GM23338 (cell line): ENCODE measurements at regions not wholly inside any gene's neighbourhood (a gene's known extent, or its start where the extent isn't known, plus 50 kb on each side); places are given as distances from the start of the nearest gene placed in this dataset.

Experiments
- ATAC-seq: fragments of 200-7000 bp; cut with Tn5 transposase; 3 replicates; pipeline ENCODE4 v1.9.1; 2020
- DNase-seq: peaks from one replicate; pipeline ENCODE4 v3.0.0-alpha.2; 2015; ENCODE audit warnings: low spot score
- H2AFZ ChIP-seq: fragments of 200-600 bp; sonication (generic); 2 replicates; pipeline ENCODE4 v1.8.0; 2016; ENCODE audit warnings: antibody characterized with exemption, mild to moderate bottlenecking, moderate library complexity
- H3F3A ChIP-seq: fragments of 200-600 bp; sonication (generic); replicated peaks from 2 replicates; pipeline ENCODE4 v1.8.0; 2017; ENCODE audit warnings: antibody characterized with exemption, mixed run types, low read depth
- H3K27ac ChIP-seq: fragments of 200-600 bp; sonication (generic); 2 replicates; pipeline ENCODE4 v1.6.1; 2016; ENCODE audit warnings: low read depth
- H3K27me3 ChIP-seq: fragments of 200-600 bp; sonication (generic); 2 replicates; pipeline ENCODE4 v1.8.0; 2016; ENCODE audit warnings: mild to moderate bottlenecking, mixed run types, moderate library complexity; ENCODE audit not compliant: insufficient read depth
- H3K36me3 ChIP-seq: fragments of 200-600 bp; sonication (generic); 2 replicates; pipeline ENCODE4 v1.8.0; 2016; ENCODE audit warnings: mild to moderate bottlenecking; ENCODE audit not compliant: insufficient read depth
- H3K4me1 ChIP-seq: fragments of 200-600 bp; sonication (generic); 2 replicates; pipeline ENCODE4 v1.8.0; 2016; ENCODE audit warnings: mild to moderate bottlenecking, moderate library complexity; ENCODE audit not compliant: insufficient read depth
- H3K4me2 ChIP-seq: fragments of 200-600 bp; sonication (generic); 2 replicates; pipeline ENCODE4 v1.7.1; 2017; ENCODE audit warnings: mixed run types
- H3K4me3 ChIP-seq: fragments of 200-600 bp; sonication (generic); 2 replicates; pipeline ENCODE4 v1.6.1; 2016; ENCODE audit warnings: mixed run types
- H3K79me2 ChIP-seq: fragments of 200-600 bp; sonication (generic); replicated peaks from 2 replicates; pipeline ENCODE4 v1.8.0; 2017; ENCODE audit warnings: mild to moderate bottlenecking; ENCODE audit not compliant: insufficient read depth
- H3K9me2 ChIP-seq: fragments of 200-600 bp; sonication (generic); 2 replicates; pipeline ENCODE4 v1.8.0; 2017; ENCODE audit not compliant: insufficient read depth
- H4K20me1 ChIP-seq: fragments of 200-600 bp; sonication (generic); replicated peaks from 2 replicates; pipeline ENCODE4 v1.8.0; 2017; ENCODE audit warnings: mild to moderate bottlenecking; ENCODE audit not compliant: insufficient read depth
- H3K27ac Mint-ChIP-seq: 2 replicates; pipeline ENCODE4 v1.8.0; 2020; ENCODE audit warnings: inconsistent platforms, mild to moderate bottlenecking, moderate library complexity, mixed read lengths
- H3K27me3 Mint-ChIP-seq: 3 replicates; pipeline ENCODE4 v1.8.0; 2022; ENCODE audit warnings: low read depth, mild to moderate bottlenecking, moderate library complexity, mixed read lengths, inconsistent platforms; ENCODE audit not compliant: insufficient read depth, poor library complexity
- H3K36me3 Mint-ChIP-seq: 3 replicates; pipeline ENCODE4 v1.8.0; 2021; ENCODE audit warnings: low read depth, mild to moderate bottlenecking, inconsistent platforms, moderate library complexity, mixed read lengths
- H3K4me1 Mint-ChIP-seq: 3 replicates; pipeline ENCODE4 v1.8.0; 2020; ENCODE audit warnings: mild to moderate bottlenecking, inconsistent platforms, mixed read lengths
- H3K4me3 Mint-ChIP-seq: 3 replicates; pipeline ENCODE4 v1.8.0; 2021; ENCODE audit warnings: moderate library complexity, mild to moderate bottlenecking, inconsistent platforms, mixed read lengths
- H3K9me3 Mint-ChIP-seq: 3 replicates; pipeline ENCODE4 v1.8.0; 2020; ENCODE audit warnings: moderate library complexity, mild to moderate bottlenecking, inconsistent platforms, mixed read lengths
- ETS1 ChIP-seq: IDR thresholded peaks from 2 replicates; pipeline ENCODE4 v1.6.1; 2016; ENCODE audit warnings: antibody characterized with exemption
- TF ChIP-seq, protein P1 (sequence below): fragments of 250-450 bp; sonication (Bioruptor Pico); IDR thresholded peaks from 2 replicates; pipeline ENCODE4 v1.5.0; 2020; ENCODE audit warnings: mild to moderate bottlenecking, moderate library complexity
- TF ChIP-seq, protein P2 (sequence below): IDR thresholded peaks from one replicate; pipeline ENCODE4 v1.6.1; 2018; ENCODE audit warnings: antibody characterized with exemption; ENCODE audit not compliant: unreplicated experiment
- TF ChIP-seq, protein P3 (sequence below), 2 experiments: fragments of 200-600 bp in 1 of 2; sonication (generic) in 1 of 2; conservative IDR thresholded peaks; 2 replicates each; pipeline versions ENCODE4 v1.5.1 to v1.6.1; 2016 to 2017; ENCODE audit warnings: antibody characterized with exemption in 2 of 2, low read depth in 2 of 2, mild to moderate bottlenecking in 2 of 2, moderate library complexity in 1 of 2

- TF ChIP-seq, protein P1, sequence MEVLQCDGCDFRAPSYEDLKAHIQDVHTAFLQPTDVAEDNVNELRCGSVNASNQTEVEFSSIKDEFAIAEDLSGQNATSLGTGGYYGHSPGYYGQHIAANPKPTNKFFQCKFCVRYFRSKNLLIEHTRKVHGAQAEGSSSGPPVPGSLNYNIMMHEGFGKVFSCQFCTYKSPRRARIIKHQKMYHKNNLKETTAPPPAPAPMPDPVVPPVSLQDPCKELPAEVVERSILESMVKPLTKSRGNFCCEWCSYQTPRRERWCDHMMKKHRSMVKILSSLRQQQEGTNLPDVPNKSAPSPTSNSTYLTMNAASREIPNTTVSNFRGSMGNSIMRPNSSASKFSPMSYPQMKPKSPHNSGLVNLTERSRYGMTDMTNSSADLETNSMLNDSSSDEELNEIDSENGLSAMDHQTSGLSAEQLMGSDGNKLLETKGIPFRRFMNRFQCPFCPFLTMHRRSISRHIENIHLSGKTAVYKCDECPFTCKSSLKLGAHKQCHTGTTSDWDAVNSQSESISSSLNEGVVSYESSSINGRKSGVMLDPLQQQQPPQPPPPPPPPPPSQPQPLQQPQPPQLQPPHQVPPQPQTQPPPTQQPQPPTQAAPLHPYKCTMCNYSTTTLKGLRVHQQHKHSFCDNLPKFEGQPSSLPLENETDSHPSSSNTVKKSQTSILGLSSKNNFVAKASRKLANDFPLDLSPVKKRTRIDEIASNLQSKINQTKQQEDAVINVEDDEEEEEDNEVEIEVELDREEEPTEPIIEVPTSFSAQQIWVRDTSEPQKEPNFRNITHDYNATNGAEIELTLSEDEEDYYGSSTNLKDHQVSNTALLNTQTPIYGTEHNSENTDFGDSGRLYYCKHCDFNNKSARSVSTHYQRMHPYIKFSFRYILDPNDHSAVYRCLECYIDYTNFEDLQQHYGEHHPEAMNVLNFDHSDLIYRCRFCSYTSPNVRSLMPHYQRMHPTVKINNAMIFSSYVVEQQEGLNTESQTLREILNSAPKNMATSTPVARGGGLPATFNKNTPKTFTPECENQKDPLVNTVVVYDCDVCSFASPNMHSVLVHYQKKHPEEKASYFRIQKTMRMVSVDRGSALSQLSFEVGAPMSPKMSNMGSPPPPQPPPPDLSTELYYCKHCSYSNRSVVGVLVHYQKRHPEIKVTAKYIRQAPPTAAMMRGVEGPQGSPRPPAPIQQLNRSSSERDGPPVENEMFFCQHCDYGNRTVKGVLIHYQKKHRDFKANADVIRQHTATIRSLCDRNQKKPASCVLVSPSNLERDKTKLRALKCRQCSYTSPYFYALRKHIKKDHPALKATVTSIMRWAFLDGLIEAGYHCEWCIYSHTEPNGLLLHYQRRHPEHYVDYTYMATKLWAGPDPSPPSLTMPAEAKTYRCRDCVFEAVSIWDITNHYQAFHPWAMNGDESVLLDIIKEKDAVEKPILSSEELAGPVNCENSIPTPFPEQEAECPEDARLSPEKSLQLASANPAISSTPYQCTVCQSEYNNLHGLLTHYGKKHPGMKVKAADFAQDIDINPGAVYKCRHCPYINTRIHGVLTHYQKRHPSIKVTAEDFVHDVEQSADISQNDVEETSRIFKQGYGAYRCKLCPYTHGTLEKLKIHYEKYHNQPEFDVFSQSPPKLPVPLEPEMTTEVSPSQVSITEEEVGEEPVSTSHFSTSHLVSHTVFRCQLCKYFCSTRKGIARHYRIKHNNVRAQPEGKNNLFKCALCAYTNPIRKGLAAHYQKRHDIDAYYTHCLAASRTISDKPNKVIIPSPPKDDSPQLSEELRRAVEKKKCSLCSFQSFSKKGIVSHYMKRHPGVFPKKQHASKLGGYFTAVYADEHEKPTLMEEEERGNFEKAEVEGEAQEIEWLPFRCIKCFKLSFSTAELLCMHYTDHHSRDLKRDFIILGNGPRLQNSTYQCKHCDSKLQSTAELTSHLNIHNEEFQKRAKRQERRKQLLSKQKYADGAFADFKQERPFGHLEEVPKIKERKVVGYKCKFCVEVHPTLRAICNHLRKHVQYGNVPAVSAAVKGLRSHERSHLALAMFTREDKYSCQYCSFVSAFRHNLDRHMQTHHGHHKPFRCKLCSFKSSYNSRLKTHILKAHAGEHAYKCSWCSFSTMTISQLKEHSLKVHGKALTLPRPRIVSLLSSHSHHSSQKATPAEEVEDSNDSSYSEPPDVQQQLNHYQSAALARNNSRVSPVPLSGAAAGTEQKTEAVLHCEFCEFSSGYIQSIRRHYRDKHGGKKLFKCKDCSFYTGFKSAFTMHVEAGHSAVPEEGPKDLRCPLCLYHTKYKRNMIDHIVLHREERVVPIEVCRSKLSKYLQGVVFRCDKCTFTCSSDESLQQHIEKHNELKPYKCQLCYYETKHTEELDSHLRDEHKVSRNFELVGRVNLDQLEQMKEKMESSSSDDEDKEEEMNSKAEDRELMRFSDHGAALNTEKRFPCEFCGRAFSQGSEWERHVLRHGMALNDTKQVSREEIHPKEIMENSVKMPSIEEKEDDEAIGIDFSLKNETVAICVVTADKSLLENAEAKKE (CRISPR knock-in tag) = no peak
- no peak for TF ChIP-seq ETS1
Measured at GRCh38 chr5:166399781-166400180, 1891.7 kb upstream of the WWC1 start (continued).

DNA sequence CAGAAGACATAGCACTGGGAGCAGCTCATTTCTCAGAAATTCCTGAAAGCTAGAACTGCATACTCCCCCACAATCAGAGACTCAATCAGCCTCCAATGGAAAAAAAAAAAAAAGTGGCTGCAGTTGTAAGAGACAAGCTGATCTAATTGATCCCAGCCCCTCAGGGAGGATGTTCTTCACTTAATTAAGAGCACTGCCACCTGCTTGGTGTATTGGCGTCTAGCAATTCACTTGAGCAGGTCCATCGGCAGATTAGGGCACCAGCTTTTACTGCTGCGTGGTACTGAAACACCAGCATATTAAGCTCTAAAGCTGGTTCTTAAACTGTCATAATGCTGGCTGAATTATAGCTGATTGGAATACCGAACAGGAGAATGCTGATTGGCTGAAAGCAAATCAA, 1890.1 kb upstream of the WWC1 start:
- Mint-ChIP-seq H3K36me3 (no peaks in the 10 kb centered on the region), H3K27me3 (no peaks in the 10 kb centered on the region), H3K4me1 (peaks cover 6% of the 10 kb centered on the region; the same call in 2 of the 3 replicates), H3K9me3 (no peaks in the 10 kb centered on the region), H3K27ac (no peak overlapping the region), H3K4me3 (no peak overlapping the region)
- H3F3A ChIP-seq = no peaks in the 10 kb centered on the region
- H3K9me2 ChIP-seq = no peaks in the 10 kb centered on the region
- ATAC-seq = no peak
- H3K27me3 ChIP-seq = no peaks in the 10 kb centered on the region
- no peaks in the 10 kb centered on the region for H3K79me2 ChIP-seq
- no peak overlapping the region; the same call in 1 of the 2 replicates for H2AFZ ChIP-seq
- H3K4me2 ChIP-seq = no peak overlapping the region
- peaks cover 4% of the 10 kb centered on the region; the same call in 1 of the 2 replicates for H3K4me1 ChIP-seq
- no peaks in the 10 kb centered on the region for H4K20me1 ChIP-seq
- no peaks in the 10 kb centered on the region for H3K36me3 ChIP-seq
- H3K4me3 ChIP-seq = no peak overlapping the region
- peak; percentile 13 for DNase-seq
- no peak overlapping the region for H3K27ac ChIP-seq
- TF ChIP-seq, protein P2, sequence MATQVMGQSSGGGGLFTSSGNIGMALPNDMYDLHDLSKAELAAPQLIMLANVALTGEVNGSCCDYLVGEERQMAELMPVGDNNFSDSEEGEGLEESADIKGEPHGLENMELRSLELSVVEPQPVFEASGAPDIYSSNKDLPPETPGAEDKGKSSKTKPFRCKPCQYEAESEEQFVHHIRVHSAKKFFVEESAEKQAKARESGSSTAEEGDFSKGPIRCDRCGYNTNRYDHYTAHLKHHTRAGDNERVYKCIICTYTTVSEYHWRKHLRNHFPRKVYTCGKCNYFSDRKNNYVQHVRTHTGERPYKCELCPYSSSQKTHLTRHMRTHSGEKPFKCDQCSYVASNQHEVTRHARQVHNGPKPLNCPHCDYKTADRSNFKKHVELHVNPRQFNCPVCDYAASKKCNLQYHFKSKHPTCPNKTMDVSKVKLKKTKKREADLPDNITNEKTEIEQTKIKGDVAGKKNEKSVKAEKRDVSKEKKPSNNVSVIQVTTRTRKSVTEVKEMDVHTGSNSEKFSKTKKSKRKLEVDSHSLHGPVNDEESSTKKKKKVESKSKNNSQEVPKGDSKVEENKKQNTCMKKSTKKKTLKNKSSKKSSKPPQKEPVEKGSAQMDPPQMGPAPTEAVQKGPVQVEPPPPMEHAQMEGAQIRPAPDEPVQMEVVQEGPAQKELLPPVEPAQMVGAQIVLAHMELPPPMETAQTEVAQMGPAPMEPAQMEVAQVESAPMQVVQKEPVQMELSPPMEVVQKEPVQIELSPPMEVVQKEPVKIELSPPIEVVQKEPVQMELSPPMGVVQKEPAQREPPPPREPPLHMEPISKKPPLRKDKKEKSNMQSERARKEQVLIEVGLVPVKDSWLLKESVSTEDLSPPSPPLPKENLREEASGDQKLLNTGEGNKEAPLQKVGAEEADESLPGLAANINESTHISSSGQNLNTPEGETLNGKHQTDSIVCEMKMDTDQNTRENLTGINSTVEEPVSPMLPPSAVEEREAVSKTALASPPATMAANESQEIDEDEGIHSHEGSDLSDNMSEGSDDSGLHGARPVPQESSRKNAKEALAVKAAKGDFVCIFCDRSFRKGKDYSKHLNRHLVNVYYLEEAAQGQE = no peak
- TF ChIP-seq, protein P3, sequence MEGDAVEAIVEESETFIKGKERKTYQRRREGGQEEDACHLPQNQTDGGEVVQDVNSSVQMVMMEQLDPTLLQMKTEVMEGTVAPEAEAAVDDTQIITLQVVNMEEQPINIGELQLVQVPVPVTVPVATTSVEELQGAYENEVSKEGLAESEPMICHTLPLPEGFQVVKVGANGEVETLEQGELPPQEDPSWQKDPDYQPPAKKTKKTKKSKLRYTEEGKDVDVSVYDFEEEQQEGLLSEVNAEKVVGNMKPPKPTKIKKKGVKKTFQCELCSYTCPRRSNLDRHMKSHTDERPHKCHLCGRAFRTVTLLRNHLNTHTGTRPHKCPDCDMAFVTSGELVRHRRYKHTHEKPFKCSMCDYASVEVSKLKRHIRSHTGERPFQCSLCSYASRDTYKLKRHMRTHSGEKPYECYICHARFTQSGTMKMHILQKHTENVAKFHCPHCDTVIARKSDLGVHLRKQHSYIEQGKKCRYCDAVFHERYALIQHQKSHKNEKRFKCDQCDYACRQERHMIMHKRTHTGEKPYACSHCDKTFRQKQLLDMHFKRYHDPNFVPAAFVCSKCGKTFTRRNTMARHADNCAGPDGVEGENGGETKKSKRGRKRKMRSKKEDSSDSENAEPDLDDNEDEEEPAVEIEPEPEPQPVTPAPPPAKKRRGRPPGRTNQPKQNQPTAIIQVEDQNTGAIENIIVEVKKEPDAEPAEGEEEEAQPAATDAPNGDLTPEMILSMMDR (conservative IDR thresholded peaks at IDR 0.05; ENCODE audit: low read depth in 2 of 2) = no peak
